Left kidney (tissue), 1 donor: ENCODE measurements at regions not wholly inside any gene's neighbourhood (a gene's known extent, or its start where the extent isn't known, plus 50 kb on each side); places are given as distances from the start of the nearest gene placed in this dataset.

ENCODE experiments used
- DNase-seq: peaks from one replicate; pipeline ENCODE4 v3.0.0-alpha.2; 2013

DNA sequence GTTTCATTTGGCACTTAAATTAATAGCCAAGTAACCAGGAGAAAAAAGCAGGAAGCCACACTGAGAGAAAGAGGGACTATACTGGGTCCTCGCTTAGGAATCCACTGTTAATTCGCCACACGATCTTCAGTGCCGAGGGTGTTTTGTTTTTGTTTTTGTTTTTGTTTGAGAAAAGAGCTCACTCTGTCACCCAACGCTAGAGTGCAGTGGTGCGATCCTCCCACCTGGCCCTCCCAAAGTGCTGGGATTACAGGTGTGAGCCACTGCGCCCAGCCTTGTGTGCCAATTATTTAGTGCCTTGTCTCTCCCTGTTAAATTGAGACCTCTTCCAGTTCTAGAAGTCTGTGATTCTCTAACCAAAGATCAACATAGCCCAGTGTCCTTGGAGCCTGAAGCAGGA is 53.8 kb upstream of the TPM1 start:
- DNase-seq: no peak

DNA sequence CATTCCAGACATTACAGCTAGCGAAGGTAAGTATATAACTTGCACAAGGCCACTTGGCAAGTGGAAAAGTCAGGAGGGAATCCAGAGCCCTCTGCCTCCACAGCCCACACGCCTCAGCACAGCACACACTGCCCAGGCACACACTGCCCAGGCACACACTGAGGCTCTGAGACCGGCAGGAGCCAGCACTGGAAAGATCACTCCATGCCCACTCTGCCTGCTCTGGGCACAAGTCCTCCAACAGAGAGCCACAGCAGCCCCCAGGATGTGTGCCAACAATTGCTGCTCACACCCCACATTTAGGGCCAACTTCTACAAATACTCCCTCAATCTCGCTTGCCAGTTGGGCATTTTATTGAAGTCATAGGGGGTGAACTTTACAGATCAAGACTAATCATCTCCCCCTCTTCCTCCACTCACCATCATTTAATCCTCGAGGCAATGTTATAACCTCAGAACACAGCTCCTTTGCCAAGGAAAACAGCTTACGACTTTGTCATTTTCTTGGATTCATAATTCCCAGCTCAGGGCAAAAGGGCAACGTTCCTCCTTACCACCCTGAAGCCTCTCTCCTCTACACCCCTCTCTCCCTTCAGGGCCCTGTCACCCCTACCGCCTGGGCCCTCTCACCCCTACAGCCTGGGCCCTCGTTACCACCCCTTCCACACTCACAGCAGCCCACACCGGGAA is 53.0 kb upstream of the TPM1 start:
- DNase-seq: no peak

DNA sequence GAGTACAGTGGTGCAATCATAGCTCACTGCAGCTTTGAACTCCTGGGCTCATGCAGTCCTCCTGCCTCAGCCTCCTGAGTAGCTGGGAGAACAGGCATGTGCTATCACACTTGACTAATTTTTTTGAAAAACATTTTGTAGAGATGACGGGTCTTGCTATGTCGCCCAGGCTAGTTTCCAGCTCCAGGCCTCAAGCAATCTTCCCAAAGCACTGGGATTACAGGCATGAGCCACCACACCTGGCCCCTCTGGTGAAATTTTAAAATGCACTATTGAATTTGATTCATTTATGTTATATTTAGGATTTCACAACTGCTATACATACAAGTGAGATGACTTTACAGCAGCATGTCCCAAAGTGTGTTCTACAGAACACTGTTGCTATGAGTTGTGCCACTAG is 50.8 kb upstream of the TPM1 start:
- no peak for DNase-seq

DNA sequence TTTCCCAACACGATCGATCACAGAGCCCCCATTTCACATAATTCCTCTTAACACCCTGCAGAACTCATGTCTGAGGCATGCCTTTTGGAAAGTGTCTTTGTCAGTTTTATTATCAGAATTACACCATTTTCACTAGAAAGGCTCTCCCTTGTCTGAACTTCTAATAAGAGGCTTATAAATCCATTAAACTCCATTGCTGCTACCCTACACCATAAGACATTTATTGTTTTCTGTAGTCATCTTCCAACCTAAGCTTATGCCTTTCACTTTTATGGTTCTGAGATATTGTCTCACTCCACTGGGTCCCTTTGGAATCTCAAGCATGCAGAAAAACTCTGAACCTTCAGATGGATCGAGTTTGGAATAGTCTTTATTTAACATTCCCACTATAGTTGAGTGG is 50.2 kb upstream of the TPM1 start:
- DNase-seq: no peak
